HG03378 (cell line): ENCODE measurements at regions not wholly inside any gene's neighbourhood (a gene's known extent, or its start where the extent isn't known, plus 50 kb on each side); places are given as distances from the start of the nearest gene placed in this dataset.

ENCODE experiments used
- ATAC-seq: cut with Tn5 transposase; IDR thresholded peaks from one replicate; pipeline ENCODE4 v1.9.1; 2021; ENCODE audit warnings: mild to moderate bottlenecking, moderate library complexity; ENCODE audit not compliant: unreplicated experiment

- no peak for ATAC-seq
Observed at GRCh38 chr4:98210281-98210680, 50.9 kb upstream of the RAP1GDS1 start.

DNA sequence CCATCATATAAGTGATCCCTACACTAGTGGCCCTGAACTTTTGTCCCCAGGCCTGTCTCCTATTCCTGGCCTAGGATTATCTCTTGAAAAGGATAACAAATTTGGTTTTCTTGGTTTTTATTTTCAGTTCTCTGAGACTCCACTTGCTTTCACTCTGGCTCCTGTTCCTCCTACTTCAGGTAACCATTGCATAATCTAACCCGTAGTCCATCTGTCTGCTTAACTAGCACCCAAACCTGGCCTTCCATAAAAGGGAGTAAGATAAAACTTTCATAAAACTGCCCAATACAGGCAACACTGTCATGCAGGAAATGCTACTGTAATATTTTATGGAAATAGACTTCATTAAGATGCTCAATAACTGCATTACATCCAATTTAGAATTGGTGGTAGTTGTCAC, 52.1 kb upstream of the RAP1GDS1 start:
- ATAC-seq: no peak

GRCh38 chr4:98204236-98204553, 57.0 kb upstream of the RAP1GDS1 start:
- ATAC-seq: peak; percentile 54

- peak; percentile 86 for ATAC-seq
Observed at GRCh38 chr4:98203332-98204235, 57.6 kb upstream of the RAP1GDS1 start.

DNA sequence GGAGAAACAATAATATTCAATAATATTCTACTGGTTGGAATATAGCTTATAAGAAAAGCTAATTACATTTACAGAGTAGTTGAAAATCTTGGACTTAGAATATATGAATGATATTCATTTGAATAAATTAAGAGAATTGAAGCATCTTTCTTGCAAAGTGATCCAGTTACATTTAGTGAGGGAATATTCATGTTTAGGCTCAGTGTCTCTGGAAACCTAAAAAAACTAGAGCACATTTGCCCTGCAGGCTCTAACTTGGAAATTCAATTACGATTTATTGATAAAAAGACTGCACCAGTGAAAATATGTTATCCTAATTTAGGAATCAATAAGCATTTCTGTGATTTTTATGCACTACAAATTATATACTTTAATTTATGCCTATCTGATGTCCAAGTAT, 58.3 kb upstream of the RAP1GDS1 start:
- ATAC-seq: no peak

DNA sequence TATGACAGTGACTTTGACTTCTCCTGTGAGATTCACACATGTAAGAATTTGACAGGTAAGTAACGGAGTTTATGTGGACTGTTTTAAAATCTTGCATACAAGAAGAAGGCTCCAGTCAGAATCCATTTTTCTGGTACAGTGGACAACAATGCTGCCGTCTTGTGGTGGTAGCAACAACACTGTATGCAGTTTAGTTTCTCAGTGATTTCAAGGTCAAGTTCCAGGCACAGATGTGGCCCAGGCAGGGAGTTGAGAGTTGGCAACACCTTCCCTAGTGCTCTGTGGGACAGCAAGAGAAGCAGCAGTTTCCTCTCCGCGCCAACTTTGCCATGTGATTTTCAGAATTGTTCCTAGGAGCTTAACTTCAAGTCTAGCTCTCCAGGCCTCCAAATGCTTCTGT, 56.0 kb upstream of the STPG2 start:
- ATAC-seq: no peak

DNA sequence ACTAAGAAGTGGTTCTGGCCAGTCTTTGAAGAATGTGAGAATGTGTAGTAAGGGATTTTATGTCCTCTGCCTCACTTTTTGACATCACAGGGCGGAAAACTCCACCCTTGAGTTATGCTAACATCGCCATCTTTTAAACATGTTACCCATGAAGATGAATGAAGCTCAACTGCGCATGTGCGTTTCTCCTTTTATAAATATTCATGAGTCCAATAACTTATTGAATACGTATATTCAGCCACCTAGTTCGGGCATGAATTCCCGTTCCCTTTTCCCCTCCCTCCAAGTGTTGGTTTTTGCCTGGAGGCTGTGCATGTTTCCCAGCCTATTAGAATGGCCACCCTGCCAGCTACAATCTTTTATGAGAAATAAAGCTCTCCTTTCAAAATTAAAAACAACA, 51.7 kb upstream of the STPG2 start:
- ATAC-seq: no peak

GRCh38 chr4:98193459-98194105, 50.3 kb upstream of the STPG2 start:
- ATAC-seq: no peak
